Fibroblast of mammary gland (primary cell): ENCODE measurements at regions not wholly inside any gene's neighbourhood (a gene's known extent, or its start where the extent isn't known, plus 50 kb on each side); places are given as distances from the start of the nearest gene placed in this dataset.

Source experiments
- DNase-seq: peaks from one replicate; pipeline ENCODE4 v3.0.0-alpha.2; 2010; ENCODE audit warnings: low read depth
- H3K4me3 ChIP-seq: 2 replicates; pipeline ENCODE4 v1.5.1; 2011; ENCODE audit warnings: low read depth, mild to moderate bottlenecking, low read length, moderate library complexity; ENCODE audit not compliant: control insufficient read depth
- TF ChIP-seq, protein P1 (sequence below): conservative IDR thresholded peaks from 2 replicates; pipeline ENCODE4 v1.5.1; 2011; ENCODE audit warnings: low read depth, low read length, inconsistent platforms; ENCODE audit not compliant: control insufficient read depth, insufficient read depth

DNA sequence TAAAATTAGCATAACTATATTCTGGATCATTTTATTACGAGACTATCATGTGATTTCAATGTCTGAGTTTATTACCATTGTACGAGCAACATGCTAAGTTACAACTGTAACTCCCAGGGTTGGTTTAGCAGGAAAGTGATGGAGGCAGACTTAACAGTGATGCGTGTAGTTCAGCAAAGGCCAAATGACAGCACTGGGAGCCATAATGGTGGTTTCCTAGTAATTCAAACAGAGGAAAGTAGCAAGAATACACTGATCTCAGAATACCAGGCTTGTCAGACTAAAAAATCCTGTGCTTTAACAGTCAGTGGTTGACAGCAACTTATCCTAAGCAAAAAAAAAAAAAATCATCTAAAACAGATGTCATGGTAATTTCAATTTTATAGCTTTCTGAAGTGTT lies 229.6 kb downstream of the KLF12 start:
- no peak for DNase-seq
- TF ChIP-seq, protein P1, sequence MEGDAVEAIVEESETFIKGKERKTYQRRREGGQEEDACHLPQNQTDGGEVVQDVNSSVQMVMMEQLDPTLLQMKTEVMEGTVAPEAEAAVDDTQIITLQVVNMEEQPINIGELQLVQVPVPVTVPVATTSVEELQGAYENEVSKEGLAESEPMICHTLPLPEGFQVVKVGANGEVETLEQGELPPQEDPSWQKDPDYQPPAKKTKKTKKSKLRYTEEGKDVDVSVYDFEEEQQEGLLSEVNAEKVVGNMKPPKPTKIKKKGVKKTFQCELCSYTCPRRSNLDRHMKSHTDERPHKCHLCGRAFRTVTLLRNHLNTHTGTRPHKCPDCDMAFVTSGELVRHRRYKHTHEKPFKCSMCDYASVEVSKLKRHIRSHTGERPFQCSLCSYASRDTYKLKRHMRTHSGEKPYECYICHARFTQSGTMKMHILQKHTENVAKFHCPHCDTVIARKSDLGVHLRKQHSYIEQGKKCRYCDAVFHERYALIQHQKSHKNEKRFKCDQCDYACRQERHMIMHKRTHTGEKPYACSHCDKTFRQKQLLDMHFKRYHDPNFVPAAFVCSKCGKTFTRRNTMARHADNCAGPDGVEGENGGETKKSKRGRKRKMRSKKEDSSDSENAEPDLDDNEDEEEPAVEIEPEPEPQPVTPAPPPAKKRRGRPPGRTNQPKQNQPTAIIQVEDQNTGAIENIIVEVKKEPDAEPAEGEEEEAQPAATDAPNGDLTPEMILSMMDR = no peak
- no peak overlapping the region for H3K4me3 ChIP-seq

GRCh38 chr13:73903561-73903960 lies 230.6 kb downstream of the KLF12 start:
- DNase-seq = no peak
- TF ChIP-seq, protein P1 = no peak

DNA sequence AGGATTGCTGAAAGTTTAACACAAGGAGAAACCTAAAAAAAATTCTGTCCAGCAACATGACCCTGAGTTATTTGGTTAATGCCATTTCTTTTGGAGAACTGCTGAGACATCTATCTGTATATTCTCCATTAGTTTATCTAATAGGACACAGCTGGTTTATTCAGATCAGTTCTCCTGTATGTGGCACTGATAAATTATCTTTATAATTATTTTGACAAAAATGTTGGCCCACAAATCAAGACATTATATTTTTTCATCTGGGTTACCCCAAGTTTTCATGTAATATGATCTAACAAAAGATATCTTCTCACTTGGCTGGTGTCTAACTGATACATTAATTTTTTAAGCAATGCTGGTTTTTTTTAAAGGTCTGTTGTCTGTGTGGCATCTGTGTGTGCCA lies 231.4 kb downstream of the KLF12 start:
- TF ChIP-seq, protein P1 = no peak
- no peak overlapping the region for H3K4me3 ChIP-seq

More at GRCh38 chr13:73903561-73903960, 230.6 kb downstream of the KLF12 start:
- no peak overlapping the region for H3K4me3 ChIP-seq

DNA sequence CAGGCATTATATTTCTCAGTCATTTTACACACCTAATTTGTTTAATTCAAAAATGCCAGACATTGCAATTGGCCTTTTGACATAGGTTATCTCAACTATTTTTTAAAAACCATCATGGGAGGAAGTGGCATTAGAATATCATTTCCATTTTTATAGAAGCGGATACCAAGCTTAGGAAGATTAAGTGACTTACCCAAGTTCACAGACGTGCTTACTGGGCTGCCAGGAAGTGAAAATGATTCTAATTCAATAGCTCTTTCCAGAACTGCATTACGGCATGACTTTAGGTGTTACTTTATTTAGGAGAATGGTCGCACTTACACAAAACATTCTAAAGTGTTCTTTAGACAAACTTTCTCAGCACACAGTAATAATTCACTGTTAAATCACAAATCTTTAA lies 231.9 kb downstream of the KLF12 start:
- TF ChIP-seq, protein P1 = no peak
- H3K4me3 ChIP-seq = no peak overlapping the region
- DNase-seq = no peak

More for the DNA sequence above, 231.4 kb downstream of the KLF12 start:
- no peak for DNase-seq

GRCh38 chr13:73901324-73902068 lies 232.7 kb downstream of the KLF12 start:
- TF ChIP-seq, protein P1 = no peak
- H3K4me3 ChIP-seq = no peak overlapping the region
- no peak for DNase-seq

DNA sequence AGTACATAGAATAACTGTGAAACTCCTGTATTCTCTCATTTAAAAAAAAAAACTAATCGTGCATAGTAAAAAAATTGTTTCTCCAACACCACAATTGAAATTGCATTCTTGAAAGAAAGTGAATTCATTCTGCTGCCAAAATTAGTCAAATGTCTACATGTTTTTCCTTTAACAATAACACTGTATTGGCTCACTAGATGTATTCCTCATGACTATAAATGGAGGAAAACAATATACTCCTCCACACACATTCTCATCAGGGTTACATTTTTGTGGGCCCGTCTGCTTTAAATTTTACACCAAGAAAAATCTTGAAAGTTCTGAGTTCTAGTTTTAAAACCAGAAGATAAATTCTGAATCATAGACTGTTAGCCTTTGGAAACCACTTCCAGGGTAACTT lies 233.6 kb downstream of the KLF12 start:
- no peak overlapping the region for H3K4me3 ChIP-seq
- DNase-seq = no peak
- TF ChIP-seq, protein P1 = no peak

- TF ChIP-seq, protein P1 = no peak
- no peak for DNase-seq
Observed at GRCh38 chr13:73898899-73899298, 235.3 kb downstream of the KLF12 start.

More at GRCh38 chr13:73898899-73899298, 235.3 kb downstream of the KLF12 start:
- no peak overlapping the region for H3K4me3 ChIP-seq
